ELR (cell line): ENCODE measurements at regions not wholly inside any gene's neighbourhood (a gene's known extent, or its start where the extent isn't known, plus 50 kb on each side); places are given as distances from the start of the nearest gene placed in this dataset.
A peak's percentile ranks its signal among the peaks of the same experiment; 100 is the strongest.
"Not testable (repeated sequence)": the region's sequence is repeated elsewhere in the genome, so short reads cannot be mapped to it uniquely, and the experiment has no call there.

ENCODE experiments used
- DNase-seq: peaks from one replicate; pipeline ENCODE4 v3.0.0-alpha.2; 2015; ENCODE audit warnings: low read depth

DNA sequence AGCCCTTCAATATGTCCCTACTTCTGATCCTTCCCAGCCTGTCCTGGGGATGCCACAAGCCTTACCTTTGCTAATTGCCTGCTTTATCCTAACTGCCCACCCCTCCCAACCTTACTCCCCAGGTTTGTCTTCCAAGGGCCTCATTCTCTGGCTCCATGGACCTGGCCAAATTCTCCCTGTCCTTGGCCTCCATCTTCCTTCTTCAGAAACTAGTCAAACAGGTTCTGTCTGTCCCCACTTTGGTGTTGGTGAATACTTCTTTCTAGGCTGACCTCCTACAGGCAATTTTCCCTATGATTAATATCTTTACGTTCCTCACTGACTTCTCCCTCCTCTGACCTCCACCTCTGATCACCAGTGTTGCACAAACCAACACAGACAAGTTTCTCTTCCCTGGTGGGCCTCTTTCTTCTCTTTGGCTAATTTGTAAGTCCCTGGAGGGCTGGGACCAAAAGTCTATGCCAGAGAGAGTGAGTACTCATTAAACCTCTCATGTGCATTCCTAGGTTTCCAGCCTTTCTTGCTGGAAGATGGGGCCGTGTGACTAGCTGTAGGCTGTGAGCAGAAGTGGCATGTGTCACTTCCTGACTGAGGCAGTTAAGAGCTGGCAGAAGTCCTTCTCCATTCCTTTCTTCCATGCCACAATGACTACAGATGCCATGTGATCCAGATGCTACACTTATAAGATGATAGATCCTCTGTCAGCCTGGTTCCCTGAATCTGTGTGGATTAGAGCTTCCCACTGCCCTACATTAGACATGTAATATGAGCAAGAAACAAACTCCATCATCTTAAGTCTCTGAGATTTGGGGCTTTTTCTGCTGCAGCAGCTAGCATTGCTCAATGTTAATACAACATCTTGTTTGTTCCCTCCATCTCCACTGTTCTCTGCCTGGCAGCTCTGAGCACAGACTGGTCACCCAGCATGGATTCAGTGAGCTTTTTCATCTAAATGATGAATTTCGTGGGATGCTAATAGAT lies 382.7 kb downstream of the RPS24 start:
- DNase-seq: peak; percentile 75

GRCh38 chr10:78417425-78418370 lies 384.0 kb downstream of the RPS24 start:
- DNase-seq: no peak

- no peak for DNase-seq
These were observed 386.0 kb downstream of the RPS24 start for GRCh38 chr10:78419481-78420265.

DNA sequence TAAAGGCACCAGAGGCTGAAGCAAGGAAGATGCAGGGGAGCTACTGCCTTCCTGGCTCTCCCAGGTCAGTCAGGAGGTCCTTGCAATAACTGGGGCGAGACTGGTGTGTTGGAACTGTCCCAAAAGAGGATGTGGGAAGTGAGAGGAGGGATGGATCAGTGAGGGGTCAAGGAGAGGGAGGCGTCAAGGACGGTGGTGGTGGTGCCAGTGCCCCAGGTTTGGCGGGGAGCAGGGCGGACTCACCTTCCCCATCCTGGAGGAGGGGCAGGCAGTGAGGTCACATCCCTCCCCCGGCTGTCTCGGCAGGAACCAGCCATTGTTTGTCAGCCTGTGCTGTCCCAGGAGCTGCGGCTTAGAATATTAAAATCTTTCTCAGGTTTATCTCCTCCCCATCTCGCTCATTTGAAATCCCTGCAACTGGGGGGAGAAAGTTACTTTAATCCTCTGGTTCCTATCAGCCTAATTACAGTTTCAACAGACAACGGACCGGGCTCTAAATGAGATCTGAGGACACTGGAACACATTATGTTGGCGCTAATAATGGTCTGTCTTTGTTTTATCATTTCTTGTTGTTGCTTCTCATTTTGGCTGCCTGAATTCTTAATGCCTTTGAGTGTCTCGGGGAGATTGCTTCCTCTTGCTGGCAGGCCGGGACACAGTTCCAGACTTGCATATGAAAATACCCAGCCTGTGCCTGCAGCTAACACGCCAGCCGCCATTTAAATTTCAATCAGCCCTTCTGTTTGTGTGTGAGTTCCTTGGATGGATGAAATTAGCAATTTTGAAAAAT lies 387.5 kb downstream of the RPS24 start:
- DNase-seq: no peak

- not testable (repeated sequence) for DNase-seq
These were observed 390.4 kb downstream of the RPS24 start for GRCh38 chr10:78424050-78424449.

DNA sequence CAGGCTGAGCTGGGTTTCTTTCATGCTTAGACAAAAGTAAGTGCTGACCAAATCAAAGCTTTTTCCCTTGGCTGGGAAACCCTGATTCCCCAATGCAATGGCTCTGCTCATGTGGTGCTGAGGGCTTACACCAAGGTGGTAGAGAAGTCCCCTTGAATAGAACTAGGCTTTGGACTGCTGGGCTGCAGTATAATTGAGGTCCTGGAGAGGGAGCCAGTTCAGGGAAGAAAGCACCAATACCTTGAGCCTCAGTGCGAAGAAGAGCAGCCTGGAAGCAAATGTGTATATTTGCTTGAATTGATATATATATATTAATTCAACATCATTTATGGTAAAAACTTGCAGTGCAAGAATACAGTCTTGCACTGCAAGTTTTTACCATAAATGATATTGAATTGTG lies 391.1 kb downstream of the RPS24 start:
- DNase-seq: peak; percentile 30

GRCh38 chr10:78426181-78426580 lies 392.5 kb downstream of the RPS24 start:
- DNase-seq: no peak

DNA sequence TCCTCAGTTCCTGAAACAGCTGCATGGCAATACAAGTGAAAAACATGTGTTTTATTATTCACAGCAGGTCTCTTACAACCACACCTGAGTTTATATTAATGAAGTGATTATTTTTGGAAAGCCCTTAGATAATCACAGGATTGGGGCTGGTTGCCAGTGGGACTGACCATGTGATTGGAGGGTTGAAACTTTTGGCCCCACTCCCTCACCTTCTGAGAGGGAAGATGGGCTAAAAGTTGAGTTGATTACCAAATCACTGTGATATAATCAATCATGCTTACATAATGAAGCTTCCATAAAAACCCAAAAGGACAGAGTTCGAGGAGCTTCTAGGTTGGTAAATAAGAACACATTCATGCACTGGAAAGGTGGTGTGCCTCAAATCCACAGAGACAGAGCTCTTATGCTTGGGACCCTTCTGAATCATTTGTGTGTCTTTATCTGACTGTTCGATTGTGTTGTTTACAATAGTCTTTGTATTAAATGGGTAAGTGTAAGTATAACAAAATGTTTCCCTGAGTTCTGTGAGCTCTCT lies 393.9 kb downstream of the RPS24 start:
- no peak for DNase-seq

GRCh38 chr10:78428579-78428978 lies 394.9 kb downstream of the RPS24 start:
- no peak for DNase-seq

DNA sequence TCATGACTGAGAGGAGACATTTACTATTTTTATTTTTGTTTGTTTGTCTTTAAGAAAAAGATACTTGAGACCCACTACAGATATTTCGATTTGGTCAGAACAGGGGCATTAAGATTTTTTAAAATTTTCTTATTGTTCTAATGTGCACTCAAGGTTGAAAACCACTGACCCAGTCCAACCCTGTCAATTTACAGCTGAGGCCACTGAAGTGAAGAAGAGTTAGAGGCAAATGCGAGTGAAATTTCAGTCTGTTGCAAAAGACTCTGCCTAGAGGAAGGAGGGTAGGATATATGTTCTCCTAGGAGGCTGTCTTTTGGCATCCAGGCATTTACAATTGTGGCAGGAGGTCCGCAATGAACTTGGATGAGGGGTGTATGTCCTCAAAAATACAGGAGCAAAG lies 396.3 kb downstream of the RPS24 start:
- DNase-seq: no peak

DNA sequence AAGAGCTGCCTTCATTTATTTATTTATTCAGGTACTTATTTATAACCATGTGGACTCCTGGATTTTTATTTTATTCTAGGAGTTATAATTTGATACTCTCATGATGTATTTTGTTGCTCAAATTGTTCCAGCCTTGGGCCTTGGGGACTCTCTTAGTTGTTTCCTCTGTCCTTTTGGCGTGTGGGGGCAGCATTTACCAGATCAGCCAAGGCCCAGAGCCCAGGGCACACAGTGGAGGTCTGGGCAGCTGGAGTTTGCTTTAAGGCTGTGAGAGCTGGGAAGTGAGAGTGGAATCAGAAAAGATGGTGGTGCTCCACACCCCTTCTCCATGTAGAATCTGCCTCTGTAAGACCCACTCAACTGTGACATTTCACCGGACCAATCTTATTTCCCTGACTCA lies 398.9 kb downstream of the RPS24 start:
- peak; percentile 5 for DNase-seq

DNA sequence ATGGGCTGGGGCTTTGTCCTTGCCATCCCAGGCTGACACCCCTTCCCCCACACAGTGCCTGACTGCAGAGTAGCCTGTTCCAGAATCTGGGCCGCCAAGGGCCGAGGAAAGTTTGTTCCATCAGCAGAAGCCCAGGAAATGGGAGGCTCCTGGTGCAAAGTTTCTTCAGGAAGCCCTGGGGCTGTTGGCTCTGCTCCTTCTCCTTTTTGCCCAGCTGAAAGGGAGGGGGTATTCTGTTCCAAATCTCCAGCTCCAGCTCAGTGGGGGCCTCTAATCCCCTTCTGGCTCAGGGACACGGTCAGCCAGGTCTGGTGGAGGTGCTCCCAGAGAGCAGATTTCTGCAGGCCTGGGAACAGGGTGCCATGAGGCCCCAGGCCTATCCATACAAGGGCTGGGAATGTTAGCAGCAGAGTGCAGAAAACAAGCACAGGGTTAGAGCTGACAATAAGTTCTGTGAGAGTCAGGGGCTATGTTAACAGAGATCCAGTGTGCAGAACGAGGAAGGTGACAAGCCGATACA lies 399.5 kb downstream of the RPS24 start:
- no peak for DNase-seq

- DNase-seq: no peak
These were observed 400.3 kb downstream of the RPS24 start for GRCh38 chr10:78433766-78434535.

DNA sequence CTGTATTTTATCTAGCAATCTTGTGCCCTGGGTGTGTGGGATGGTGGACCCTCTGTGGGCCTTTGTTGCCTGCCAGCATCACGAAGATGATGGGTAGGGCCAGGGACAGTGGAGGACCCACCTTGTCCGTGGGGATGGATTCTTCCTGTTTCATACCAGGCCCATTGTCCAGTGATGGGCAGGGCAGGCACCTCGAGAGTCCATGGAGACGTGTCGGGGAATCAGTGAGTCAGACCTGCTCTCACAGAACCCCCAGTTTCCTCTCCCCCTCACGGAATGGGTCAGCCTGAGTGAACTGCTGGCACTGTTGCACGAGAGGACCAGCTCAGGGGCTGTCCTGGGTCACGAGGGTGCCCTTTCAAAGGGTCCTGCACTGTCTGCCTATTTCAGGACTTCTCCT lies 401.2 kb downstream of the RPS24 start:
- DNase-seq: peak; percentile 16

GRCh38 chr10:78435484-78436221 lies 402.0 kb downstream of the RPS24 start:
- no peak for DNase-seq

GRCh38 chr10:78436222-78436573 lies 402.5 kb downstream of the RPS24 start:
- DNase-seq: no peak

DNA sequence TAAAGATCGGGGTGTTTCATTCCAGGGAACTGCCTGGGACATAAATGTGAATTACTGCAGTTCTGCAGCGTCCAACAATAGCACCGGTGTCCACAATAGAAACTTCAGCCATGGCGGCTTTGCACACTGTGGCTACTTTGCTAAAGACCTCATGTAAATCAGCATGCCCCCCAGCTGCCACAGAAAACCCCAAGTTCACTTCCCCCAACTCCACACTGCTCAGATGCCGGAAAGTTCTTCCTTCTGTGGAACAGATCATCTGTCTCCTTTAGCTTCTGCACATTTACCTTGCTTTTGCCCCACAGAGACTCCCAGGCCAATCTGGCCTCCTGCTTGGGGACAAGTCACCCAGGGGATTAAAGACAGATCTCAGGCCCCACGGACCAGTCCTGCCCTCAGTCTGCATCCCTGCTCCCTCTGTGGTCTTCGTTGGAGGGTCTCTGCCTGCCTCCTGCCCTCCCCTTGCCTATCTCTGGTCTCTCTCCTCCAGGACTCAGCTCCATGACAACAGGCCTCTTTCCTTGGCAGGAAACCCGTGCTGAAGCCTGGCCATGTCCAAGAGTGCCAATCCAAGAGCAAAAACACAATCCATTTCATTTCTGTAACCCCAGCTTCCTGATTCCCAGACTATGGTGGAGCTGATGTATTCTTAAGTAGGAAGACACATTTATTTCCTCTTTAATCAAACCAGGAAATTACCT lies 403.2 kb downstream of the RPS24 start:
- DNase-seq: no peak

- DNase-seq: no peak
These were observed 403.7 kb downstream of the RPS24 start for GRCh38 chr10:78437407-78437768.
